ENCODE measurements at regions not wholly inside any gene's neighbourhood (a gene's known extent, or its start where the extent isn't known, plus 50 kb on each side); places are given as distances from the start of the nearest gene placed in this dataset.

GRCh38 chr3:127394984-127395662 lies 107.3 kb upstream of the PRR20G start:
- no peak for DNase-seq

DNA sequence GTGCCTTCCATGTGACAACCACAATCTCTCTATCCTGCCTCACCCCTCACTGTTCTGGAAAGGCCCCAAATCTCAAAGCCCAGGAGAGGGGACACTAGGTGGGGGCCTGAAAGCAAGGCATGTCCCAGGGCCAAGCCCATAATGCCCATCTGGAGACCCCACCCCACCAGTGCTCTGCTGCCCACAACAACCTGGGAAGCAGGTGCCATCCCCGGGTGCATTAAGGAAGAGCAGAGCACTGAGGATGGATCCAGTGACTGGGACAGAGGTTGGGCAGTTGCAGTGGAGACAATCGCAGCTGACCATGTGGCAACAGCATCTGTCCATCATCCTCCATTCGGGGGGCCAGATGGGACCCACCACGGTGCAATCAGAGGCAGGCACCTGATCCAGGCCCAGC lies 106.2 kb upstream of the PRR20G start:
- no peak for DNase-seq

DNA sequence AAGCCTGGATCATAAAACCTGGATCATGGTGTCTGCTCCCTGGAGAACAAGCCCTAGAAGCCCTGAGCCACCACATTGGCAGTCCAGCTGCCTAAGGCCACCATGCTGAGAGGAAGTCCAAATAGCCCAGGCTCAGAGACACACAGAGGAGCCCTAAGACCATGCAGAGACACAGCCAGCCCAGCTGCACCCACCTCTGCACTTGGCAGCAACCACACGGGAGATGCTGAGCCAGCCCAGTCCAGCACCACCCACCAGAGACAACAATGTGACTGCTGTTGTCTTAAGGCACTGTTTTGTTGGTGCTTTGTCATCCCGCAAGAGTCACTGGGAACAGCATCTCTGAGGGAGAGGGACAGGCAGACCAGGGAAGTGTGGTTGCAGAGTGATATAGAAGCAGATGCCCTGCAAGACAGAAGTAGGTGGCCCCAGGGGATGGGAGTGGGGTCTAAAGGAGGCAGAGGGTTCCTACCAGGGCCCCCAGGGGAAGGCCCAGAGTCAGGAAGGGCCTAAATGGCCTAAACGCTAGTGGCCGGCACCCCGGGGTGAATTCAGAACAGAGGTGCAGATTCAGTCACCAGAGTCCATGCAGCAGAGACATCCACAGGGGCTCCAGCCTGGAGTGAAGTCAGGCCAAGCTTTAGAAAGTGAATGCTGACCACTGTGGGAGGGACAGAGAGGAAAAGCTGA lies 105.4 kb upstream of the PRR20G start:
- no peak for DNase-seq

DNA sequence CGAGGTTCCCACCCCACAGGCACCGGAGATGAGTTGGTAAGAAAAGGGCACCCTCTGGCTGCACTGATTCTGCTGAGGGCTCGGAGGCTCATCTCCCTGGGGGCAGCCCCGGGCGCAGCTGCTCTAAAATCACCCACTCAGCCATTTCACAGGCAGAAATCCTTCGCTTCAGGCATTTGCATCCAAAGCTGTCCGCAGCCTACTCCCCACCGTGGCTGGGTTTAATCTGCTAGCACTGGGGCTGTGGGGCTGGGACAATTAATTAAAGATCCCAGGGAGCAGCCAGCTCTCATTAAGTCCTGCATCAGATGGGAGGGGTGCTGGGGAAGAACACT lies 104.3 kb upstream of the PRR20G start:
- DNase-seq = no peak

DNA sequence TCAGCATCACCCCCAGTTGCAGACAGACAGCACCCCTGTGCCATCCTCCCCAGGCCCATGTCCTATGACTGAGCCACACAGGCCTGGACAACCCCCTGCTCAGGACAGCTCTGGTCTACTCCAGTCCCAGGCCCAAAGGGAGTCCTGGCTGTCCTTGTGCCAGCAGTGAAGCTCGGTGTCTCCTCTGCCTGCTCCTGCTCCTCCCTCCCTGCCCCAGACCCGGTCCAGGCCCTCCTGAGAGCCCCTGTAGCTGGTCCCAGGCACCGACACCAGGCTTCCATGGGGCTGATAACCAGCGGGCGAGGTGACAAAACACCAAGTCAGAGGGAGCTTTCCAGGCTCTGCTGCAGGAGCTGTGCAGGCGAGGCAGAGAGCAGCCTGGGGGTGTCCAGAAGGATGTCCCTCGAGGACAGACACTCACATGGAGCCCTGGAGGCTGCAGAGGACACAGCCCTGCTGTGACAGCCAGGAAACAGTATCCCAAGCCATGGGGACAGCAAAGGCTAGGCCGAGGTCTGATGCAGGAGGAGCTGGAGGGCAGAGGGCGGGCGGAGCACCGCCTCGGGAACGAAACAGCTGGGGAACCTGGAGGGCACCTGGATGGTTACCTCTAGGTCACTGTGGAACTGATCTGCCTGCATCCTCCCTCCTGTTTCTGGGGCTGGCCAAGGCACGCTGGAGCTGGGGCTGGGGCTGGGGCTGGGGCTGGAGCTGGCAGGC lies 103.8 kb upstream of the PRR20G start:
- DNase-seq = no peak

DNA sequence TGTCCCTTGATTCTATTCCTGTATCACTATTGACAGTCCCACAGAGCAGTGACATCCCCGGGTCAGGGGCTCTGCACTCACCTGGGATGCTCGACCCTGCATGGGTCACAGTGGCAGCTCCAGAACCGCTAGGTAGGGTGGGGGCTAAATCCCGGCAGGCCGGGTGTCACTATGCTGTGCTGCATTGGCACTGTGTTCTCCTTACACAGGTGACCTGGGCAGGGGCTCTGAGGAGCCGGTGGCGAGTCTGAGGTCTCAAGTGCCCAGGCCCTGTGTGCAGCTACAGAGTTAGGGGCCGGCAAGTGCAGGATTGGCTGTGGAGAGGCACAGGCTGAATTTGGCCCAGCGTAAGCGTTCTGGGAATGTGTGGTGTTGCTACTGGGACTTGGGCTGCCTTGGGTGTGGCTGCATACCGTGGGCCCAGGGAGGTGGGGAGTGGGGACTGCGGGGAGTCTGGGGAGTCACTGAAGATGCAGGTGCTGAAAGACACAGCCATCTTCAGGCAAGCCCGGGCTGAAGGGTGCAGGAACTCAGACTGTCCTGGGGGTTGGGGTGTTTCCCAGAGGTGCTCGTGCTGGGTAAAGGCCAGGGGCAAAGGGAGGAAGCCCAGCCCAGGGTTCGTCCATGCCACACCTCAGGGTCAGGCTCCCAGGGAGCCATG lies 102.6 kb upstream of the PRR20G start:
- DNase-seq = no peak

GRCh38 chr3:127389913-127390312 lies 102.1 kb upstream of the PRR20G start:
- no peak for DNase-seq

- peak; percentile 54 for DNase-seq
These were observed 101.6 kb upstream of the PRR20G start for GRCh38 chr3:127389420-127389819.

DNA sequence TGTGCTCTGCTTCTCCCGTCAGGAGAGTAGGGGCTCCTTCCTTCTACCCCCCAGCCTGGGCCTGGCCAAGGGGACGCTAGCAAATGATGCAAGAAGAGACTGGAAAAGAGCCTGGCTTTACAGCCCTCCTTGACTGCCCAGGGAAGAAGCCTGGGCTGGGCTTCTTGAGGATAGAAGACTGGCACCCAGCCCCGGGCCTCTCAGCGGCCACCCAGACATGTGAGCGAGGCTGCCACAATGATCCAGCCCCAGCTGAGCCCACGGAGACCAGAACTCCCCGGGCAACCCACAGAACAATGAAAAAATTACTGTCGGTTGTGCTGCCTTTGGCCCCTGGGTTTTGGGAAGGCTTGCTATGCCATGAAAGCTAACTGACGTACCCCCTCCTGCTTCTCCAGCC lies 100.6 kb upstream of the PRR20G start:
- no peak for DNase-seq

DNA sequence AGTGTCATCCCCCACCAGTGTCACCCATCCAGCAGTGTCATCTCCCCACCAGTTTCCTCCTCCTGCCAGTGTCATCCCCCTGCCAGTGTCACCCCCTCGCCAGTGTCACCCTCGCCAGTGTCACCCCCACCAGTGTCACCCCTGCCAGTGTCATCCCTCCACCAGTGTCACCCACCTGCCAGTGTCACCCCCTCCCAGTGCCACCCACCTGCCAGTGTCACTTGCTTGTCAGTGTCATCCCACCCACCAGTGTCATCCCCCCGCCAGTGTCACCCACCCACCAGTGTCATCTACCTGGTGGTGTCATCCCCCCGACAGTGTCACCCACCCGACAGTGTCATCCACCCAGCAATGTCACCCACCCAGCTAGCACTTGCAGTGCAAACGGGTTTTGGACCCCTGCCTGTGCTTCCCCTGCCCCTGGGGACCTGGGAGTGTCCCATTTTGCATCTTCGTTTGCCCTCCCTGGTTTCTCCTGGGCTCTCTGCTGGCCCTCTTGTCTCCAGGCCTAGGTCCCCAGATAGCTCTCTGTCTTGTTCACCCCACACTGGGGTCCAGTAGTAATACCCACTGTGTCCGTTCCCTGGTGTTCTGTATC lies 99.8 kb upstream of the PRR20G start:
- no peak for DNase-seq

- no peak for DNase-seq
These were observed 99.3 kb upstream of the PRR20G start for GRCh38 chr3:127387119-127387518.

- DNase-seq = no peak
These were observed 98.6 kb upstream of the PRR20G start for GRCh38 chr3:127386490-127386889.

GRCh38 chr3:127385540-127385870 lies 97.7 kb upstream of the PRR20G start:
- no peak for DNase-seq

DNA sequence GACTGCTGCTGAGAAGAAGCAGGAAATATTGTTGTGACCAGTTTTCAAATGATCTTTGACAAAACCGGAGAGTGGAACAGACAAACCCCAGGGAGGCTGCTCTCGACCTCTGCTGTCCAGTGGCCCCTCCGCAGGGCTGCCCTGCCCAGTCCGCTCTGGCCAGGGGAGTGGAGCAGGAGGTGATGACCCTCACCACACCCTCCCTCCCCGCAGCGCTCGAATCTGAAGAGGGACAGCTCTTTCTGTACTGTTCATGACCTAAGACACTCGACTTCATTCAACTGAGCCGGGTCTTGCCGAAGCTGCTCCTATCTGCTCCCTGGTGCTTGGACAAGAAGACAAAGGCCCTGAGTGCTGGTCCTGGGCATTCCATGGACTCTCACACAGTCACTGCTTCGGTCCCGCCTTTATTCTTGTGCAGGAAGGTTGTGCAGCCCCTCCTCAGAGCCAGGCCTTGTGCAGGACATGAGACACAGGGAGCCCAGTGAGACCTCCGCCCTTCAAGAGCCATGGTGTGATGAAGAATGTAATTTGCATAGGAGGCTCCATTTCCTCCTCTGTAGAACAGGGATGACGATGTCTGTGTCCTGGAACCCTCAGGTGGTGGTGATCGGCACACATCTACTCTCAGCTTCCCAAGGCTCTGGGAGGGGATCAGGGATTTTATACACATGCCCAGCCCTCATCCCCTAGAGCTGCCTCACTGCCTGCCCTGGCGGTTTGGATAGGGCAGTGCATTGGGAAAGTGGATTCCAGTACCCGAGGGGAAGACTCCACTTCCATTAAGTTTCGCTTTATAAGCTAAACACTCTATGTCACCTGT lies 97.1 kb upstream of the PRR20G start:
- no peak for DNase-seq

- no peak for DNase-seq
These were observed 95.9 kb upstream of the PRR20G start for GRCh38 chr3:127383656-127384179.

DNA sequence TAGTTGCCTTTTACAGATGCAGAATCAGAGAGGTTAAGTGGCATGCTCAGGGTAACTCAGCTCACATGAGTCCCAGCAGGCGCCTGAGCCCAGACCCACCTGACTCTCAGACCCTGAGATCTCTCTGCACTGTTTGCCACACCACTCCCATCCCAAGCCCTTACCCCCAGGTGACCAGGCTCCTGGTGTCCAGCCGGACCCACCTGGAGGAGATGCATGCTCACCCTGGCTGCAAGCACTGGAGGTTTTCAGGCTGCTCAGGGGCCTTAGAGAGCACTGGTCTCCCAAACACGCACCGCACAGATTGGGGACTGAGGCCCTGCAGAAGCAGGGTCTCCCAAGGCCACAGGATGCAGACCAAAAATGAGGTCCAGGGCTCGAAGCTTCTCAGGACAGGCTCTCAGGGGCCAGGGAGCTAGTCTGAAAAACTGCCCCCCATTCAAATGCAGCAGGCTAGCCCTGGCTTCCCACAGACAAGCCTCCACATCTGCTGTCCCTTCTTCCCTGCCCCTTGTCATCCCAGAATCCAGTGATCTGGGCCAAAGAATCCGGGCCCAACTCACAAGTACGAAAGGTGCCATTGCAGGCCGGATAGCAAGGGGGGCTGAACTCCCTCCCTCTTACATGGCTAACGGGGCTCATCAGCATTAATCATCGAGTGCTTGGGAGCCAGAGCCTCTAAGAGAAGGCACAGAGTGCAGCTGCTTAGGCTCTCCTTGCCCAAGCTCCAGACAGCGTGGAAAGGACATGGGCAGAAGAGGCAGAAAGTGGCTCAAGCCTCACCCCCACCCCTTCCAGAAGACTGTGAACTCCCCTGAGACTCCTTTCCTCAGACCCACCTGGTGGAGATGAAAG lies 90.2 kb upstream of the PRR20G start:
- DNase-seq = no peak

- DNase-seq = no peak
These were observed 87.5 kb upstream of the PRR20G start for GRCh38 chr3:127375151-127375930.

DNA sequence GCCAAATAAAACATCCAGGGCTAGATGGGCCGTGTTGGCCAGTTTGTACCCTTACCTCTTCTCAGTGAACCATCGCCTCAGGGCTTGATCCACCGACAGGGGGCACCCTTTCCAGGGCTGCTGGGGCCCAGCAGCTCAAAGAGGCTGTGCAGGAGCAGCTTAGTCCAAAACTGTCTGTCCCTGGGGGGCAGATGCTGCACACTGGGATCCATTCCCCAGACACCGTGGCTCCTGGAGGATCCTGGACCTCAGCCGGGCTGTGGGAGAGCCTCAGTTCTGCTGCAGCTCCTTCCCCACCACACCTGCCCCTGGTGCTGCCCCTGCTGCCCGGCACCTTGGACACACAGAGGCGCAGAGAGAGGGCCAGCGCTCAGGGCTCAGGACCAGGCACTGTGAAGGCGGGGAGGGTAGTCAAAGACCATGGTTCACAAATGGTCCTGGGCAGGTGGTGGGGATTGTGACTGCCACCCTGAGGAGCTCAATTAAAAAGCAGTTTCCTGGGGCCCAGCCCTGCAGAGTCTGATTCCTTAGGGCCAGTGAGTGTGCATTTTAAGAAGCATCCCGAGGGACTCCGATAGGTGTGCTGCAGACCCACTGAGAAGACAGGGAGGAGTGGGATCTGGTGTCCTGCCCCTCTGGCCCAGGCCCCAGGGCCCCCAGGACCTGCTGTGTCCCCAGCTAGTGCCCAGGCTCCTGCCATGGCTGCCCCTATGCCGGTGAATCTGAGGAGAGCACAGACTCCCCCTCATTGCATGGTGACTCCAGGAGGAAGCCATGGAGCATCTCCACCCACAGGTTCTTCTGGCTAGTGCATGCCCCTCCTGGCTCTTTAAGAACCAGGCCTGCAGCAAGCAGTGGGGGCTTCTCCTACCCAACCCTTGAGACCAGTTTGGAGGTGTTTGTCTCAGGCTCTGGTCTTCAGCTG lies 86.5 kb upstream of the PRR20G start:
- no peak for DNase-seq

All from fibroblast of skin of back (primary cell).